H9 (cell line): ENCODE measurements at regions not wholly inside any gene's neighbourhood (a gene's known extent, or its start where the extent isn't known, plus 50 kb on each side); places are given as distances from the start of the nearest gene placed in this dataset.

Experiments
- DNase-seq: peaks from one replicate; pipeline ENCODE4 v3.0.0-alpha.2; 2017
- H2AFZ ChIP-seq: one replicate; pipeline ENCODE4 v1.6.1; 2013; ENCODE audit warnings: mild to moderate bottlenecking, low read length, control low read depth, moderate library complexity
- H2AK5ac ChIP-seq: 2 replicates; pipeline ENCODE4 v1.6.1; 2013; ENCODE audit warnings: low read length, control low read depth, mixed read lengths; ENCODE audit not compliant: insufficient read length
- H2BK120ac ChIP-seq: one replicate; pipeline ENCODE4 v1.6.1; 2013; ENCODE audit warnings: low read depth, mild to moderate bottlenecking, low read length, control low read depth, inconsistent platforms; ENCODE audit not compliant: poor library complexity, severe bottlenecking
- H2BK12ac ChIP-seq: 2 replicates; pipeline ENCODE4 v1.6.1; 2013; ENCODE audit warnings: low read length, control low read depth, mixed read lengths, low read depth; ENCODE audit not compliant: insufficient read length
- H2BK15ac ChIP-seq: 2 replicates; pipeline ENCODE4 v1.6.1; 2013; ENCODE audit warnings: low read depth, low read length, control low read depth
- H2BK20ac ChIP-seq: one replicate; pipeline ENCODE4 v1.6.1; 2013; ENCODE audit warnings: low read depth, mild to moderate bottlenecking, low read length, control low read depth, inconsistent platforms; ENCODE audit not compliant: poor library complexity, severe bottlenecking
- H2BK5ac ChIP-seq: 2 replicates; pipeline ENCODE4 v1.6.1; 2013; ENCODE audit warnings: low read length, control low read depth, mixed read lengths; ENCODE audit not compliant: insufficient read length
- H3K14ac ChIP-seq: 2 replicates; pipeline ENCODE4 v1.6.1; 2013; ENCODE audit warnings: low read length, control low read depth; ENCODE audit not compliant: insufficient read depth
- H3K18ac ChIP-seq: 2 replicates; pipeline ENCODE4 v1.6.1; 2013; ENCODE audit warnings: low read depth, mild to moderate bottlenecking, mixed read lengths, low read length, control low read depth; ENCODE audit not compliant: insufficient read length
- H3K23ac ChIP-seq: 2 replicates; pipeline ENCODE4 v1.6.1; 2013; ENCODE audit warnings: low read length, control low read depth, mixed read lengths, low read depth; ENCODE audit not compliant: insufficient read length
- H3K23me2 ChIP-seq: 2 replicates; pipeline ENCODE4 v1.6.1; 2013; ENCODE audit warnings: low read depth, mild to moderate bottlenecking, mixed read lengths, low read length, control low read depth; ENCODE audit not compliant: insufficient read length, poor library complexity, severe bottlenecking
- H3K27ac ChIP-seq: 2 replicates; pipeline ENCODE4 v1.5.1; 2013; ENCODE audit warnings: low read length, control low read depth, mixed read lengths, low read depth; ENCODE audit not compliant: insufficient read length
- H3K27me3 ChIP-seq: 2 replicates; pipeline ENCODE4 v1.6.1; 2013; ENCODE audit warnings: low read length, control low read depth, inconsistent platforms; ENCODE audit not compliant: insufficient read depth
- H3K4ac ChIP-seq: 2 replicates; pipeline ENCODE4 v1.6.1; 2013; ENCODE audit warnings: low read depth, mild to moderate bottlenecking, control low read depth, inconsistent platforms, low read length, moderate library complexity
- H3K4me1 ChIP-seq: 2 replicates; pipeline ENCODE4 v1.6.1; 2013; ENCODE audit warnings: low read length, control low read depth, inconsistent platforms; ENCODE audit not compliant: insufficient read depth
- H3K4me2 ChIP-seq: 2 replicates; pipeline ENCODE4 v1.6.1; 2013; ENCODE audit warnings: low read length, control low read depth, mixed read lengths; ENCODE audit not compliant: insufficient read length, insufficient read depth
- H3K56ac ChIP-seq: 2 replicates; pipeline ENCODE4 v1.6.1; 2013; ENCODE audit warnings: low read depth, mild to moderate bottlenecking, mixed read lengths, low read length, control low read depth; ENCODE audit not compliant: insufficient read length
- H3K79me1 ChIP-seq: 2 replicates; pipeline ENCODE4 v1.6.1; 2013; ENCODE audit warnings: low read depth, mild to moderate bottlenecking, moderate library complexity, low read length, control low read depth, inconsistent platforms; ENCODE audit not compliant: insufficient read depth, poor library complexity, severe bottlenecking
- H3K79me2 ChIP-seq: 2 replicates; pipeline ENCODE4 v1.6.1; 2013; ENCODE audit warnings: low read length, control low read depth, inconsistent platforms; ENCODE audit not compliant: insufficient read depth
- H3K9ac ChIP-seq: 2 replicates; pipeline ENCODE4 v1.6.1; 2013; ENCODE audit warnings: low read length, control low read depth, mixed read lengths; ENCODE audit not compliant: insufficient read length; ENCODE audit errors: extremely low read depth
- H3K9me3 ChIP-seq: one replicate; pipeline ENCODE4 v1.6.1; 2013; ENCODE audit warnings: low read depth, low read length, inconsistent platforms; ENCODE audit not compliant: control insufficient read depth
- H3T11ph ChIP-seq: one replicate; pipeline ENCODE4 v1.6.1; 2013; ENCODE audit warnings: mild to moderate bottlenecking, low read length, control low read depth, inconsistent platforms
- H4K20me1 ChIP-seq: one replicate; pipeline ENCODE4 v1.6.1; 2013; ENCODE audit not compliant: control insufficient read depth, insufficient read length, insufficient read depth
- H4K5ac ChIP-seq: 2 replicates; pipeline ENCODE4 v1.6.1; 2013; ENCODE audit warnings: low read depth, mild to moderate bottlenecking, mixed read lengths, low read length, control low read depth; ENCODE audit not compliant: insufficient read length
- H4K8ac ChIP-seq: replicated peaks from 2 replicates; pipeline ENCODE4 v1.6.1; 2013; ENCODE audit warnings: low read length, control low read depth, mixed read lengths, low read depth; ENCODE audit not compliant: insufficient read length
- H4K91ac ChIP-seq: 2 replicates; pipeline ENCODE4 v1.6.1; 2013; ENCODE audit warnings: low read depth, mild to moderate bottlenecking, moderate library complexity, mixed read lengths, low read length, control low read depth; ENCODE audit not compliant: insufficient read length
- H3K27ac Mint-ChIP-seq, 3 experiments: 2 replicates in 2 of 3; 3 replicates in 1 of 3; pipeline ENCODE4 v1.8.0; 2020 to 2021; ENCODE audit warnings: mixed read lengths in 3 of 3, mild to moderate bottlenecking in 1 of 3, moderate library complexity in 1 of 3
- H3K27me3 Mint-ChIP-seq: 2 replicates; pipeline ENCODE4 v1.8.0; 2021; ENCODE audit warnings: low read depth, mild to moderate bottlenecking, moderate library complexity, mixed read lengths
- H3K36me3 Mint-ChIP-seq, 3 experiments: 2 replicates in 2 of 3; 3 replicates in 1 of 3; pipeline ENCODE4 v1.8.0; 2020 to 2021; ENCODE audit warnings: low read depth in 3 of 3, mixed read lengths in 3 of 3; ENCODE audit not compliant: insufficient read depth in 1 of 3
- H3K4me1 Mint-ChIP-seq, 2 experiments: 2 replicates each; pipeline ENCODE4 v1.8.0; 2020; ENCODE audit warnings: mixed read lengths in 2 of 2
- H3K4me3 Mint-ChIP-seq, 2 experiments: 2 replicates in 1 of 2; 3 replicates in 1 of 2; pipeline ENCODE4 v1.8.0; 2020 to 2021; ENCODE audit warnings: mild to moderate bottlenecking in 2 of 2, mixed read lengths in 2 of 2, moderate library complexity in 1 of 2
- H3K9me3 Mint-ChIP-seq, 2 experiments: 2 replicates in 1 of 2; 3 replicates in 1 of 2; pipeline ENCODE4 v1.8.0; 2020; ENCODE audit warnings: mild to moderate bottlenecking in 2 of 2, mixed read lengths in 2 of 2, moderate library complexity in 1 of 2
- CTCF ChIP-seq: fragments of 200-600 bp; sonication (generic); conservative IDR thresholded peaks from 3 replicates; pipeline ENCODE4 v1.8.0; 2021; ENCODE audit warnings: antibody characterized with exemption, mild to moderate bottlenecking
- WGBS: extraction: QIAGEN DNeasy Blood & Tissue Kit; methylation state at CpG from one replicate; pipeline ENCODE4 v1.1.7; 2013; ENCODE audit warnings: missing lambda C conversion rate, low lambda C conversion rate, mixed read lengths; ENCODE audit not compliant: insufficient read length; ENCODE audit errors: extremely low coverage; 5-methylcytosine and 5-hydroxymethylcytosine counted together

DNA sequence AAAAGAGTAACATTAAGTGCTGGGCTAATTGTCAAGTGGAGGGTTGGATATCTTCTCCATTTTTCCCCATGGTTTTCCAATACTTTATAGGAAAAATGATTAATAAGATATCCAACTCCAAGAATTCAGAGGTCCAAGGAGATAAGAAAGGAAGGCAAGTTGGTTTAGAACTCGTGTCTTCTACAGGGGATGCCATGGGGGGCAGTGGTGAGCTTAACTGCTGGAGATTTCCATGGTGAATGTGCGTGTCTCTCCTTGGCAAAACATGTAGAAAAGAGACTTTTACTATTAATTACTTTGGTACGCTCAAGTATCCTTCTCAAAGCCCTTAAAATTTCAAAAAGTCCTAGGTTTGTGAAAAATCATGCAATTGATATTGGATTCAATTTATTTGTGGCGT, 982.9 kb upstream of the RBFOX1 start:
- H3K36me3 Mint-ChIP-seq = peaks cover 0 to 4% (median 0%) of the 10 kb centered on the region in 3 experiments; a peak in 1 of 7 replicates
- Histone ChIP-seq H3K9ac (no peak overlapping the region), H2BK5ac (no peak overlapping the region), H2BK20ac (no peak overlapping the region), H3K79me2 (no peaks in the 10 kb centered on the region), H3K56ac (no peak overlapping the region), H3K23ac (no peak overlapping the region), H2BK120ac (no peak overlapping the region), H2BK12ac (no peak overlapping the region), H3T11ph (no peak overlapping the region), H3K14ac (no peak overlapping the region), H3K4ac (no peak overlapping the region), H4K5ac (no peak overlapping the region), H3K23me2 (no peaks in the 10 kb centered on the region), H3K79me1 (no peaks in the 10 kb centered on the region), H4K8ac (no peak overlapping the region), H3K18ac (no peak overlapping the region), H2AFZ (no peak overlapping the region), H3K4me2 (no peak overlapping the region), H2AK5ac (no peak overlapping the region), H4K20me1 (no peaks in the 10 kb centered on the region), H4K91ac (no peak overlapping the region), H3K4me1 (peaks cover 2% of the 10 kb centered on the region; the same call in 1 of the 2 replicates), H3K27me3 (no peaks in the 10 kb centered on the region), H2BK15ac (no peak overlapping the region), H3K9me3 (no peaks in the 10 kb centered on the region), H3K27ac (no peak overlapping the region)
- no peak for DNase-seq
- peaks cover 44 to 50% of the 10 kb centered on the region in 2 experiments for H3K4me1 Mint-ChIP-seq
- H3K9me3 Mint-ChIP-seq = peaks cover 0 to 4% of the 10 kb centered on the region in 2 experiments; a peak in 3 of 5 replicates
- H3K4me3 Mint-ChIP-seq = no peak overlapping the region
- peak; percentile 49; the same call in 2 of the 3 replicates for TF ChIP-seq CTCF
- no peak overlapping the region for H3K27ac Mint-ChIP-seq
- H3K27me3 Mint-ChIP-seq = no peaks in the 10 kb centered on the region
- WGBS = no CpG with 5 or more reads among the region's 4 CpGs
